Head of caudate nucleus (tissue), 42 donors: ENCODE measurements at regions not wholly inside any gene's neighbourhood (a gene's known extent, or its start where the extent isn't known, plus 50 kb on each side); places are given as distances from the start of the nearest gene placed in this dataset.

ENCODE experiments used
- DNase-seq, 42 donors: peaks; one replicate each; pipeline versions ENCODE4 v3.0.0 to v3.0.0-alpha.2; 2020 to 2021; ENCODE audit warnings: mixed read lengths in 7 of 42
- intact Hi-C: fragments of 100-400 bp; cut with DNase I; formaldehyde crosslinking; loops from one replicate; pipeline ENCODE4 v1.15.0; 2022

GRCh38 chr6:90654166-90654565 lies 67.3 kb upstream of the MAP3K7 start:
- no peak for DNase-seq
- intact Hi-C loops: no loop called here

- intact Hi-C loops: no loop called here
- DNase-seq: no peak
Measured at GRCh38 chr6:90653750-90654149, 66.9 kb upstream of the MAP3K7 start.

GRCh38 chr6:90650041-90650940 lies 63.4 kb upstream of the MAP3K7 start:
- intact Hi-C loops: no loop called here
- DNase-seq: no peak

GRCh38 chr6:90648873-90649272 lies 62.0 kb upstream of the MAP3K7 start:
- DNase-seq: no peak
- intact Hi-C loops: no loop called here

GRCh38 chr6:90646940-90647339 lies 60.1 kb upstream of the MAP3K7 start:
- no peak for DNase-seq

GRCh38 chr6:90645634-90646033 lies 58.8 kb upstream of the MAP3K7 start:
- intact Hi-C loops: no loop called here
- DNase-seq: no peak

More at GRCh38 chr6:90646940-90647339, 60.1 kb upstream of the MAP3K7 start:
- intact Hi-C loops: no loop called here

- DNase-seq: peak in 5 of 42 donors; percentile 1 to 41 (median 3)
- intact Hi-C loops: no loop called here
Measured at GRCh38 chr6:90644492-90644891, 57.6 kb upstream of the MAP3K7 start.

- no peak for DNase-seq
- intact Hi-C loops: no loop called here
Measured at GRCh38 chr6:90643381-90643780, 56.5 kb upstream of the MAP3K7 start.

- DNase-seq: no peak
- intact Hi-C loops: no loop called here
Measured at GRCh38 chr6:90637320-90637719, 50.4 kb upstream of the MAP3K7 start.
